Inflammatory macrophage treated with lipopolysaccharide for 4 hours (primary cell): ENCODE measurements at regions not wholly inside any gene's neighbourhood (a gene's known extent, or its start where the extent isn't known, plus 50 kb on each side); places are given as distances from the start of the nearest gene placed in this dataset.
"Not testable (repeated sequence)": the region's sequence is repeated elsewhere in the genome, so short reads cannot be mapped to it uniquely, and the experiment has no call there.

Source experiments
- DNase-seq: peaks from one replicate; pipeline ENCODE4 v3.0.0-alpha.2; 2020

DNA sequence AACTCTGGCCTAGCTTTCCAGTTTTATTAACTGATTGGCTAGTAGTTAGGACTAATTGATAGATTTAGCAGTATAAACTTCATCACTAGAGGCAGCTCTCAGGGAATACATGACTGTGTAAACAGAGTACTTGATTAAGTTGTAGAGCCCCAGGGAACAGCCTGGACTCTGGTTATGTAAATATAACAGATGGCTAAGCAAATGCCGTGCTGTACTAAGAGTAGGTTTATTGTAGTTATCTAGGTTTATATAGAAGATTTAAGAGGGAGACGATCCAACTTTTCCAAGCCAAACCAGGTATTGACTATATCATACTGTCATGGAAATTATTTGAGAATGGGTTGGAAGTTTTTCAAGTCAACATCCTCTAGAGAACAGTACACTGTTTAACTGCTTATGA, 463.4 kb upstream of the GRID2 start:
- no peak for DNase-seq

DNA sequence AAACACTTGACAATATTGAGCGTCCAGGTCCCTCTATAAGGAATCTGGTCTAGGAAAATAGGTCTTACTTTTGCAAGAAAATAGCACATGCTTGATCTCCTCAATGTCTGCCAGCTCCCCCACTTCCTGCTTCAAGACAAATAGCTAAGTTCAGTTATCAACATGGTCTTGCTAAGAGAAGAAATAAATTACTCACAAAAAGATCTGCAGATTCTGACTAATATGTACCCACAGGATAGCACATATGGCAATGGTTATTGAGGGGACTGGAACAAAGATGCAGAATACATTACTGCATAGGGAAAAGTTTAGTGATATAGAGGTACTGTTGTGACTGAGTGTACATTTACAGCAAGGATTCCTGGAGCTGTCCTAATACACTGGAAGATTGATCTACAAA, 457.5 kb upstream of the GRID2 start:
- DNase-seq: no peak

DNA sequence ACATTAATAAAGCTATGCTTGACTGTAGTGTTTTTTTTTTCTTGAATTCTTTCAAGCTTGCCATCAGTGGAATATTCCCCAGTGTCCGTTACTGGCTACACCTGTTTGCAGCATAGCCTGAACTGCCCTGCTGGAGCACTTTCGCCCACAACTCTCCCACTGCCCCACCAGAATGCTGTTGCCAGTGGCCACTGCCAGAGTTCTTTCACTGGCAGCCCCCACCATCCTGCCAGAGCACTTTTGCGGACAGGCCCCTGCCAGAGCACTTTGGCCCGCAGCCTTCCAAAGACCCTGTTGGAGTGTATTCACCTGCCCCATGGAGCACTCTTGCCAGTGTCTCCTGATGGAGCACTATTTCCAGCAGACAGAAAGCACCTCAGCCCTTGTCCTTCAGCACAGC, 452.3 kb upstream of the GRID2 start:
- no peak for DNase-seq

DNA sequence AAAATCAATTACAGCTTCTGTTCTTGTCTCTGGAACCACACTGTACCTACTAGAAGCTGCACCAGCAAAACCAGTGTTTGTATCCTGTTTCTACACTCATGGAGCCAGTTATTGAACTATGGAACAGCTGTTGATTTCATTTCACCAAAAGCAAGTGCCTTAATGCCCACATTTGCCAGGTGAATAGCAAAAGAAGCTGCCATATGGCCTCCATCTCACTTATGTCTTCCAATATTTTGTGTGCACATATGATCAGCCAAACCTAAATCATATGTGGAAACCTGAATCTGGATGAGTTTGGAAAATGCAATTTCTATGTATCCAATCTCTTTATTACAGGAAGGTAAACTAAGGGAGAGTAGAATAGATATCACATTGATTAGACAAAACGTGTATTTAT, 415.8 kb upstream of the GRID2 start:
- DNase-seq: no peak

DNA sequence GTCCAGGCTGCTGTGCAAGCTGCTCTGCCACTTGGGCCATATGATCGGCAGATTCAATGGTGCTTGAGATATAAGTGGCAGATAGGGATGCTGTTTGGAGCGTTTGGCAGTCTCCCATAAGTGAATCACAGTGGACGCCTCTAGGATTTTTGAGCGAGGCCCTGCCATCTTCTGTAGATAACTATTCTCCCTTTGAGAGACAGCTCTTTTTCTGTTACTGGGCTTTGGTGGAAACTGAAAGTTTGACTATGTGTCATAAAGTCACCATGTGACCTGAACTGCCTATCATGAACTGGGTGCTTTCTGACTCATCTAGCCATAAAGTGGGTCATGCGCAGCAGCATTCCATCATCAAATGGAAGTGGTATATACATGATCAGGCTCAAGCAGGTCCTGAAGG, 412.5 kb upstream of the GRID2 start:
- not testable (repeated sequence) for DNase-seq

DNA sequence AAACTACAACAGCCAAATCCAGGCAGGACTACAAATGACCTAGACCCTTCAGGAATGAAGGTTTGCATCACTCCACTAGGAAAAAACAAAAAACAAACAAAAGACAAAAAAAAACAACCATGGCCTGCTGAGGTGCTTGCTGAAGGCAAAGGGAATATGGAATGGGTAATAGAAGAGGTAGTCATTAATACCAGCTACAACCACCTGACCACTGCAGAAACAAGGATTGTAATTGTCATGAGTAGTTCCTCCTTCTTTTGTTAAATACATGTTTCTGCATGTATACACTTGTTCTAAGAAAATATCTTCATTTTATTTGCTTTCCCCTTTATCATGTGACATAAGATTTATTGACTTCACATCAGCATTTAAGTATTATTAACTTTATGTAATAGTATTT, 409.8 kb upstream of the GRID2 start:
- no peak for DNase-seq

DNA sequence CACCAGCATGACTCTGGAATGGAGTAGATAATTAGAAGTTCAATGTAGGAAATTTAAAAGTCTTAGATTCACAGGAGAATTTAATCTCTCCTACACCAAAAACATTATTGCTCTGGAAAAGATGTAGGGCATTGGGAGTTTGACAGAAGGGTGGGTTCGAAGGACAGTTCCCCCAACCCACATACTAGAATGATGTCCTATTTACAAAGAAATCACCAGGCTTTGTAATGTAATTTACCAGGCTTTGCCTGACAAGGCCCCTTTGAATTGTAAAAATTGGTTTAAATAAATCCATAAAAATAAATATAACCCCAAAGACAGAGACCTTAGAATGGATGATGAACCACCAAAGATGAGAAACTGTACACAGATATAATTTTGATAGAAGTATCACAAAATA, 399.2 kb upstream of the GRID2 start:
- no peak for DNase-seq

DNA sequence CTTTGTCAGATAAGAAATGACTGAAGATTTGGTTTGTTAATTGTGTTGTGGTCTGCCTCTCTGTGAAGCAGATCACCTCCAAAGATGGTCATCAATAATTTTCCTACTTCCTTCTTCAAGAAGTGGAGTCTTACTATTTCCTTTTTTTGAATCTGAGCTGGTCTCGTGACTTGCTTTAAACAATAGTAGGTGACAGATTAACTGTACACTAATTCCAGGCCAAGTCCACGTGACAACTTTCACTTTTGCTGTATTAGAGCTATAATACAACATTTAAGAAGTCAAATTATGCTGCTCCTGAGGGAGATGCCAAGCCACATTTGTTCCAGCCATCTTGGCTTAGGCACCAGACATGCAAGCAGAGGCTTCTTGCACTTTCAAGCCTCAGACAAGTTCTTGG, 393.8 kb upstream of the GRID2 start:
- DNase-seq: no peak

DNA sequence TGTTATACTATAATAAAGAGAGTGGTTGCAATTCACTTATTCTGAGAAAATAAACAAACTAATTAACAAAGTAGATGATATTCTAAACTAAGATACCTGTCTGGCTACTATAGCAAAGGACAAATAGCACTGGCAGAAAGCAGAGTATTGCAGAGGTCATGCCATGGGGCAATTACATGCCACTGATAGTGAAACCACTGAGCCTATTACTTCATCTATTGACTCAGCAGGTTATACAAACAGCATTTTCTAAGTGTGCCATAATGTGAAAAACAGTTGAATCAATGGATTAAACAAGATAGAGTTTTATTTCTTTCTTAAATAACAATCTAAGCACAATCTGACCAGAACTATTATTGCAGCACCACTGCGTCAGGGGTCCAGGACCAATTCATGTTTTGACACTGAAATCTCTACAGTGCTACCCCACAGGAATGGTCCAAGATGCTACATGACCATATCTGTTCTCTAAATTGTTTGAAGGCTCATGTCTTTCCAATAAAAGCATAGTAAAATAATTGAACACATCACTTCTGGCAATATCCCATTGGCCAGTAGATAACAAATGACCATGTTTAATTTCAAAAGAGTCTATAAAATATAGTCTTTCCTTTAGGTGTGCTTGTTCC, 389.5 kb upstream of the GRID2 start:
- DNase-seq: no peak

DNA sequence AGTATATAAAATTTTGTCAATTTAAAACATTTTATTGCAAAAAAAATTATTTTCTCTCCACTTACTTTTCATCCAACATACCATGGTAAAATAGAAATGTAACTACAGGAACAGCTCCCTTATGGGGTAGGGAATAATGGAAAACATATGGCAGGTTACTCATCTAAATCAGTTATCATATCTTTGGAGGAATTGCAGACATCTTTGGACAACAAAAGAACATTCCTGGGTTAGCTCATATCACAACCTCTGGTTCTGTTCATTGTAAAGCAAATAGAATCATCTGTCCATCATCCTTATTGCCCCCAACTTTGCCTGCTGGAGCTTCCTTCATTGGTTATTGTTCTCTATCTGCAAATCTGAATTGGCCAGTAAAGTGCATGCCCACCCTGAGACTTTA, 387.5 kb upstream of the GRID2 start:
- no peak for DNase-seq

DNA sequence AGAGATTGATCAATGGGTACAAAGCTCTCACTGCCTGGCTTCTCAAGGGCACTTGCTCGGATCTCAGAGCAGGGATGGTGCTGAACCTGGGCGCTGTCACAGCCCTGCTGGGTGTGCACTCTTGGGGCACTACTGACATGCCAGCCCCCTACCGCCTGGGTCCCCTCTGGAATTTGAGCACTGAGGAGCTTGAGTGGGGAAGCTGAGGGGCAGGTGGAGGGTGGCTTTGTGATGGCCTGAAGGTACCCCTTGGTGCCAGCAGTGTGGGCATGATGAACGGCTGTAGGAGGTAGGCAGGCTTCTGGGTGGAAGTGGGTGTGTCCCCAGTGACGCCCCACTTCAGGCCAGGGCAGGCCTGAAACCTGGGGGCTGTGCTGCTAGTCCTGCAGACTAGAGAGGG, 379.1 kb upstream of the GRID2 start:
- no peak for DNase-seq

DNA sequence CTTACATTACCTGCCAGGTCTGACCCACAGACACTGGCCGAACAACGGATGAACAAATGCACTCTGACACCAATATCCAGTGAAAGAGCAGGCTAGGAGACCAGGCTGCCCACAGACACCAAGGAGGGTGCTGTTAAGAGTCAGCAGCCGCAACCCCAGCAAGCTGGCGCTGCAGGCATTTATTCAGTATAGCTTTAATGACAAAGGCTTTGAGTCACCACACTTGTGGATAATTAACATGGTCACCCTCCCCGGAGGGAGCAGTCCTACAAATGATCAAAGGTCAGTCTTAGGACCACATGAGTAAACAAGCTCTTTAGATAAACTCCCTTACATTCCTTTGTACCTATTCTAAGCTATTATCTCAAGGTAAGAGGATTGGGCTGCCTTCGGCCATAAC, 368.5 kb upstream of the GRID2 start:
- no peak for DNase-seq

DNA sequence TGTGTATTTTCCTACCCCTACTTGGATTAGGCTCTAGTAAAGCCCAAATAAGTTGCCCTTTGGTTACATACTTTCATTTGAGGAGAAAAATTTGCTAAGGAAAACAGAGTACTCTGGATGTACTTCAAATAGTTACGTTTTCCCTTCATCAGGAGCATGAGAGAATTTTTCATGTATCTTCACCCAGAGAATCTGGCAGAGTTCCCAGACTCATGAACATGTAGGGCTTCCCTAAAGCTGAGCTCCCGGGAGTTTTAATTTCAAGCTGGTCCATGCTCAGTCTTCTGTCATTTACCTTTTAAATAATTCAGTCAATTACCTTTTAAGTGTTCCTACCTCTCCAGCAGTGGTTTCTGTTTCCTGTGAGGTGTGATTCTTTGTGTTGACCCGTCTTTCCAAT, 367.5 kb upstream of the GRID2 start:
- DNase-seq: no peak

DNA sequence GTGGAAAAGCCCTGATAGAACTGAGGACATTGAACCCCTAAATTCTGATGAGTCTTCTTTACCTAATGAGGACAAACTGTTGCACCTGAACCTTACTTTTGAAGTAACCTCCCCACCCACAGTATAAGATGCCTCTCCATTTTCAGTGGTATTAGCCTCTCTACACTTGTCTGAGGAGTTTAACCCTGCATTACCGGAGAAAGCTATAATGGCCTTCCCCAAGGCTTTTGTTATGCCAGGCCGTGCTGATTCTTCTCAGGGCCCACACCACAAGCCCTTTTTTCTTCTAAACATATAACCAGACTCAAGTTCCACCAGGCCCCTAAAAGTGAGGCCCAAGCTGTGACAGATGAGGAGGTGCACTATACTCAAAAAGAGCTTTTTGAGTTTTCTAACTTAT, 345.8 kb upstream of the GRID2 start:
- no peak for DNase-seq

DNA sequence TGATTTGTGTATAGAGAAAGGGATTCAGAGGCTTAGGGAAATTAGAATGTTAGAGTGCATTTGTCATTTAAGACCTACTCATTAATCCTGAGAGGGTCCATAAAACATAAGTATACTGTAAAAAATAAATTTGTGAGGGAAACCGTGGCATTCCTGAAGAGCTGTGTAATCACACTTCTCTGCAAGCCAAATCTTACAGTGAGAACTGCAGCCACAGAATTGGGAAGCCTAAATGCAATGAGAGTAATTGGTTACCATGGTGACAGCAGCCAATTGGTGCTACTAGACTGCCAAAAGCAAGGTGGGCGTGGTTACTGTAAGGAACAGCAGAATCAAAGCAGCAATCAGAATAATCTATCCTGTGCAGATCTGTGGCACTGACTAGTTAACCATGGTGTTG, 345.2 kb upstream of the GRID2 start:
- no peak for DNase-seq

DNA sequence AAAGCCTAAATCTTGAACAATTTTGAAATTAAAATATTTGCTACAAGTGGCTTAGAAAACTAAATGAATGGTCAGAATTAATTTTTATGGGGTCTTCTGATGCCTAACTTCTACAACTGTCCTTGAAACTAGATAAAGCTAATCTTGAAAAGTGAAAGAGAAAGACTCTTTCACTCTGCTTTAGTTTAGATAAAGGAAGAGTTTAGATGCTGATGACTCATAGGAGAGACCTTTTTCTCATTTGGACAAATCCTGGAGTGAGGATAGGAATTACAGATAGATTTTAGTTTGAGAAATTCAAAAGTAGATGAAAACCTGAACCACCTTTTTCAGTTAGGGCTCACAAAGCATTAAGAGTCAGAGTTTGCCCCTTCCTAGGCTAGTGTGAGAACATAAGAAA, 342.3 kb upstream of the GRID2 start:
- no peak for DNase-seq

DNA sequence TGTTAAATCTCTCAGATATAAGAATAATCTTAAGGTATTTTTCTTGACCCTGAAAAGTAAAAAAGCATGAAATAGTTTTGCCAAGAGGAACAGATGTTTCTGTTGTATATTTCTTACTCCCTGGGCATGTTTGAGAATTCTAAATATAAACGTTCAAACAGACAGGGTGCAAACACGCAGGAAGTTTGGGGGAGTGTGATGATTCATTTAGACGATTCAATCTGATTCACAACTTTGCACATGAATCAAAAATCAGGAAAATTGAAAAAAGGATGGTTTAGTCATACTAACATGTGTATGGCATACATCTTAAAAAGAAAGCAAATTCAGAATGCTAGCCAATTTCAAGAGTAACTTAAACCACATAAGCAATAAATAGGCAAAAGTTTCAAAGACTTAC, 340.3 kb upstream of the GRID2 start:
- DNase-seq: no peak

DNA sequence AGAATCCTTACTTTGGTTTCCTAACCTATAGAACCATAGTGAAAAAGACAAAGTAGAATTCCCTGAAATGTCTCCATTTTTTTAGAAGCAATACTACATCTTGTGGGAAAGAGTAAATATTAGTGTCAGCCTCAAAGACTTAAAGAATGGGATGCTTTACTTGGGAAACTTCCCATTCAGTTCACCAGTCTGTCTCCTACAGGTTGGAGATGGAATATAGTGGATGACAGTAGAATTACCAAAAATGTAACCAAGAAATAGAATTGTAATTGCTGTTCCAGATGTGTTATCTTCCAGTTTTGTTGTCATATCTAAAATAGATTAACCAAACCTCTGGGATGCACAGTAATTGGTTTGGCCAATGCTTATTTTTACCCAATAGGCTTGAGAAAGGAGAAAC, 338.6 kb upstream of the GRID2 start:
- DNase-seq: no peak

DNA sequence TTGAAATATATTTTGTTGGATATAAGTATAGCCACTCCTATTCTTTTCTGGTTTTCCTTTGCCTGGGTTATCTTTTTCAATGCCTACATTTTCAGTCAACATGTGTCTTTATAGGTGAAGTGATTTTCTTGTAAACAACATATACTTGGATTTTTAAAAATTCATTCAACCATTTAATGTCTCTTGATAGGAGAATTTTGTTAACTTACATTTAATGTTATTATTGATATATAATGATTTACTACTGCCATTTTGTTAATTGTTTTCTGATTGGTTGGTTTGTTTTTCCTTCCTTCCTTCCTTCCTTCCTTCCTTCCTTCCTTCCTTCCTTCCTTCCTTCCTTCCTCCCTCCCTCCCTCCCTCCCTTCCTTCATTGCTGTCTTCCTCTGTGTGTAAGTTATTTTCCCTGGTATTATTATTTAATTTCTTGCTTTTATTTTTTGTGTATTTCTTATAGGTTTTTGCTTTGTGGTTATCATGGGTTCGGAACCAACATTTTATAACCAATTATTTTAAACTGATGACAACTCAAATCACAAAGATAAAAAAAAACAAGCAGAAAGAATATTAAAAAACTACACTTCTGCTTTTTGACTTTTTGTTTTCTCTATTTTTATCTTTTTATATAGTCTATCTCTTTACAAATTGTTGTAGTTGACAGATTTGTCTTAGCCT, 330.1 kb upstream of the GRID2 start:
- no peak for DNase-seq

DNA sequence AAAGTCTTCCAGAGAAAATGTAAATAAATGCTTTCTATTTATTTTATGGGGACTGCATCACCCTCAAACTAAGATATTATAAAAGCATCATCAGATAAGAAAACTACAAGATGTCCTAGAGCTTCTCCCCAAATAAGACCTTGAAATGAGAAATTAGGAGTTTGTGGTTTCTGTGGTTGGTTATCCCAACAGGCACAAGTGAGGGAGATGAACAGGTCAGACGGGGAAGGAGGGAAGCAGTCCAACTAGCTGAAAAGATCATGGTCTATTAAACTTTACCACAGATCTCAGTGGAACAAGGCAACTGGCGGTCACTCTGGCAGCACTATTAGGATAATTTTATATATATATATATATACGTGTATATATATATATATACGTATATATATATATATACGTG, 319.3 kb upstream of the GRID2 start:
- DNase-seq: no peak

DNA sequence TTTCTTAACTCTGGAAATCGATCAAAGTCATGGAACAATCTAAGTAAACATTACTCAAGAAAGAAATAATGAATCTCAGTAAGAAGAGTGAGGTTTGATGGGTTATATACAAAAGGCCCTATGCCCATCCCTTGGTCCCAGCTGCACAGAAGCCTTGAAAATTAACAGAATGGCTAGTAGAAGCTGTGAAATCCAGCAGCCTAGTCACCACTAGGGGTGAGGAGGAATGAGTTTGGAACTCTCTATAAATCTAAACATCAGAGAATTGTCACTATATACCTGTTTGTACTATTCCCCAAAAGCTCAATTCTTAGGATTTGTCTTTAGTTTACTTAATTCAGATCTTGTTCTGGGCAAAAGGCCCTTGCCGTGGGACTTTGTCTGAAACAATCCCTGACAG, 313.9 kb upstream of the GRID2 start:
- DNase-seq: no peak

DNA sequence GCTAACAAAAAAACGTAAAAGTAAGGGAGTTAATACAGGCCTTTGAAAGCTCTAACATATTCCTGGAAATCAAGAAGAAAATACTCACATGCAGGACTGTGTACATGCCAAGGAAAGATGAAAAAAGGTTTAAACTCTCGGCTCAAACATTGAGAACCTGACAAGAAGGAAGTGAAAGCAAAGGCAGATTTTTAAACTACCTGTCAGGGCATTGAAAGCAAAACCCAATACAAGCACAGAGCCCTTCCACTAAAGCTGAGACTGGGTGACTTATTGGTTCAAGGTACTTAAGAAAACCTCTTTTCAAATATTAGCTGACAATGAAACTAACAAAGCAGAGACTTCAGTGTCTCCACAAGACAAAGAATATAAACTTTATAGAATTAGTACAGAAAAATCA, 313.0 kb upstream of the GRID2 start:
- DNase-seq: no peak

DNA sequence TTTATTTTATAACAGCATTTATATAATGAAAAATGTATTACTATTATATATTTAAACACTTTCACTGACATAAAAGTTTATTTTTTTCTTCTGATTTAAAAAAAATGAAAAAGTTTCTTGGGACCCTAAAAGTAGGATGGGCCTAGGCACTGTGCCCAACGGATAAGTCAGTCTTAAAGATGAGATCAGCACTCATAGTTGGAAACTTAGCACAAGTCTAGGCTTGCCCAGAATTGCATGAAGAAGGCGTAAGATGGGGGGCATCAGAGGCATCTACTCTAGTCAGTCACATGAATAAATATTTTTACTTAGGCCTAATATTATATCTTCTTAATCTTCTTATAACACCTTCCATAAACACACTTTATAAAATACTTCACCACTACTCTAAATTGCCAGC, 306.7 kb upstream of the GRID2 start:
- DNase-seq: no peak

DNA sequence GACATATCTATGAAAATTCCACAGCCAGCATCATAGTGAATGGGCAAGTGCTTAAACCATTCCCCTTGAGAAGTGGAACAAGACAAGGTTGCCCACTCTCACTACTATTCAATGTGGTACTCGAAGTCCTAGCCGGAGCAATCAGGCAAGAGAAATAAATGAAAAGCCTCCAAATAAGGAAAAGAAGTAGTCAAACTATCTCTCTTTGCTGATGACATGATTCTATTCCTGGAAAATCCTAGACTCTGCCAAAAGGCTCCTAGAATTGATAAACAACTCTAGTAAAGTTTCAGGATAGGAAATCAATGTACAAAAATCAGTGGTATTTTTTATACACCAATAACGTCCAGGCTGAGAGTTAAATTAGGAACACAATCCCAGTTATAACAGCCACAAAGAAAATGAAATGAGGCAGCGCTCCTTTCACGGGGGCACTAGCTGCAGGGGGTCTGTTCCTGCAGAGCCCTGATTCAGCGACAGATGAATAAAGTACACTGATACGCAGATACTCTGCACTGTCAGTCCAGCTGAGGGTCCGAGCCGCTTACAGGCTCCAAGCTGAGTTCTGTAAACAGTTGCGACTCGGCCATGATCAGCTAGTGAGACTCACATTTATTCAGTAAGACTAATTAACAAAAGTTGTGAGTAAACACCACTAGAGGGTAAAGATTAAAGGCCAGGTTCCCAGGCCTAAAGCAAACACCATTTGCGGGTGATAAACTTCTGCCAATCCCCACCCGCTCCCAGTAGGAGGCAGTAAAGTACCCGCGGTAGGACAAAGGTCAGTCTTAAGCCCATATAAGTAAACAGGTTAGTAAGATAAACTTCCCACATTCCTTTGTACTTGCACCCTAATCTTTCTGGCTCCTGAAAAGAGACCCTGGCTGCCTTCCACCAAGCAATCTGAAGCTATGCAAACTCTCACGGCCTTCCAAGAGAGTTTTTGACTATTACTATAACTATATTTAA, 290.6 kb upstream of the GRID2 start:
- DNase-seq: no peak
